ENCODE measurements at regions not wholly inside any gene's neighbourhood (a gene's known extent, or its start where the extent isn't known, plus 50 kb on each side); places are given as distances from the start of the nearest gene placed in this dataset.

DNA sequence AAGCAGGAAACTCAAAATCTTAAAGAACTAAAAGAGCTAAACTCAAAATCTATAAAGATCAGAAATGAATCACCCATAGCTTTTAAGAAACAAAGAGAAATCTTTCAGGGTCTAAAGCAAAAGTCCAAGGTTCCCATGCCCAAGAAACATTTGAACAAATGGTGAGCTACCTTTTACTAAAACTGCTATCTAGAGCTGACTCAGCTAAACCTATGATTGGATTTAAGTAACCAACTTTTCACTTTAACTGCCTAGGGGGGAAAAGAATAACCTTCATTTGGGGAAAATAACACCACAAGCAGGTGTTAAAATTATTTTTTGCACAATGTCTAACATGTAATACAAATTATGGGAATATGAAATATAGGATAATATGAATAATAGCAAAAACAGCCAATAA, 328.4 kb downstream of the PHF14 start:
- intact Hi-C loops (cut with DNase I), result no loop called here
- peaks cover 0 to 13% (median 0%) of the 10 kb centered on the region in 11 donors for H3K9me3 ChIP-seq
- no peaks in the 10 kb centered on the region for H3K36me3 ChIP-seq
- no peaks in the 10 kb centered on the region for H3K27me3 ChIP-seq
- H3K4me3 ChIP-seq, result no peak overlapping the region
- H3K27ac ChIP-seq, result no peak overlapping the region
- DNase-seq (no peak), ATAC-seq (no peak)
- no peaks in the 10 kb centered on the region for H3K4me1 ChIP-seq
- no peak for TF ChIP-seq CTCF (IDR thresholded peaks at IDR 0.05)

GRCh38 chr7:11313801-11314200, 340.1 kb downstream of the PHF14 start:
- ATAC-seq, result no peak
- DNase-seq, result no peak
- Histone ChIP-seq H3K4me1 (no peaks in the 10 kb centered on the region), H3K27me3 (no peaks in the 10 kb centered on the region), H3K9me3 (no peaks in the 10 kb centered on the region), H3K27ac (no peak overlapping the region), H3K36me3 (no peaks in the 10 kb centered on the region), H3K4me3 (no peak overlapping the region)
- intact Hi-C loops (cut with DNase I), result no loop called here
- no peak for TF ChIP-seq CTCF (IDR thresholded peaks at IDR 0.05)
- WGBS, 2 donors, result 91% methylated on average over 2 of the region's 2 CpGs

- H3K36me3 ChIP-seq, result no peaks in the 10 kb centered on the region
- 67 to 72% methylated on average over 3 of the region's 3 CpGs for WGBS, 2 donors
- DNase-seq (no peak), ATAC-seq (no peak)
- no peak overlapping the region for H3K27ac ChIP-seq
- intact Hi-C loops (cut with DNase I), result no loop called here
- H3K27me3 ChIP-seq, result no peaks in the 10 kb centered on the region
- no peak for TF ChIP-seq CTCF (IDR thresholded peaks at IDR 0.05)
- H3K9me3 ChIP-seq, result peaks cover 0 to 2% (median 0%) of the 10 kb centered on the region in 11 donors
- no peaks in the 10 kb centered on the region for H3K4me1 ChIP-seq
- no peak overlapping the region for H3K4me3 ChIP-seq
Observed at GRCh38 chr7:11315666-11316258, 342.1 kb downstream of the PHF14 start.

DNA sequence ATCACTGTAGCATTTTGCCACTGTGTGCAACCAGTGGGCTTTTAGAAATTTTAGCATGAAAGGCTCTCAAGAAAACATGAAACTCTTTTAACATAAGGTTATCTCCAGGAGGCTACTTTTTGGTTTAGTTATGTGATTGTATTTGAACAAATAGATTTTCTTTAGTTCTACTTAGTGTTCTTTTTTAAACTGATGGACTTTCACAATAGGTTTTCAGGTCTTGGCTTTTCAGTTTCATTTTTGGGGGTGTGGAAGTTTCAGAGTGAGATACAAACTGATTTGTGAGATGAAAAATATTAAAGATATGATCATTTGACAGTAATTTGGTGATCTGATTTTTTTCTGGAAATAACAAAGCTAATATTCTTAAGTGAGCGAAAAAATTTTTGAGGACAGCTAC, 344.1 kb downstream of the PHF14 start:
- WGBS, 2 donors, result 93 to 95% methylated on average over 1 of the region's 1 CpG
- DNase-seq (no peak), ATAC-seq (no peak)
- TF ChIP-seq CTCF (IDR thresholded peaks at IDR 0.05), result no peak
- Histone ChIP-seq H3K4me1 (no peaks in the 10 kb centered on the region), H3K4me3 (no peak overlapping the region), H3K27me3 (no peaks in the 10 kb centered on the region), H3K36me3 (no peaks in the 10 kb centered on the region), H3K27ac (no peak overlapping the region), H3K9me3 (peaks cover 0 to 2% (median 0%) of the 10 kb centered on the region in 11 donors)
- intact Hi-C loops (cut with DNase I), result no loop called here
